ENCODE measurements at regions not wholly inside any gene's neighbourhood (a gene's known extent, or its start where the extent isn't known, plus 50 kb on each side); places are given as distances from the start of the nearest gene placed in this dataset.

DNA sequence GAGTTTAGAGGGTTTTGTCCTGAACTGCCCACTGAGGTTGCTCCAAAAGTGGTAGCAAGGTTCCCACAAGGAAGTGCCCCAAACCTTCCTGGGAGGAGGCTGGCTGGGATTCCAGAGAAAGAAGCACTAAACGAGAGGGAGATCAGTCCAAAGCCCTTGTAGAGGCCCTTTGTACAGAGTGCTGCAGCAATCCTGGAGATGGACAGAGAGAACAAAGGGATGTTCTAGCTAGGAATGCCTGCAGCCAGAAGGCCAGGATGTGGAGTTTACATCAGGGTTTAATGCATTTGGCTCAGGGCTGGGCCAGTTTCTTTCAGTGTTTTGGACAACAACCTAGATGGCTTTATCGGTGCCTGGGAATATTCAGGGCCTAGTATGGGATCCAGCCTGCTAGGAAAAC lies 2155.1 kb upstream of the AGA start:
- DNase-seq: no peak
- H3K27me3 ChIP-seq (ENCODE audit: low read length): no peaks in the 10 kb centered on the region
- H3K79me2 ChIP-seq (ENCODE audit: low read length): no peaks in the 10 kb centered on the region
- H3K9ac ChIP-seq (ENCODE audit: low read length): no peak overlapping the region
- H4K20me1 ChIP-seq (ENCODE audit: insufficient read depth, low read depth, low read length): no peaks in the 10 kb centered on the region
- H3K27ac ChIP-seq (ENCODE audit: low read length): no peak overlapping the region
- no peaks in the 10 kb centered on the region for H3K36me3 ChIP-seq (ENCODE audit: insufficient read depth, low read length)
- H3K4me2 ChIP-seq (ENCODE audit: low read depth, low read length, poor library complexity, severe bottlenecking): no peak overlapping the region
- no peak overlapping the region for H2AFZ ChIP-seq (ENCODE audit: low read length)
- no peaks in the 10 kb centered on the region for H3K9me3 ChIP-seq (ENCODE audit: low read length)
- no peak overlapping the region for H3K4me3 ChIP-seq (ENCODE audit: low read length)
- H3K9me2 ChIP-seq (replicated peaks; ENCODE audit: insufficient read depth, low read length): no peaks in the 10 kb centered on the region
- no peaks in the 10 kb centered on the region for H3K4me1 ChIP-seq (ENCODE audit: low read length)

DNA sequence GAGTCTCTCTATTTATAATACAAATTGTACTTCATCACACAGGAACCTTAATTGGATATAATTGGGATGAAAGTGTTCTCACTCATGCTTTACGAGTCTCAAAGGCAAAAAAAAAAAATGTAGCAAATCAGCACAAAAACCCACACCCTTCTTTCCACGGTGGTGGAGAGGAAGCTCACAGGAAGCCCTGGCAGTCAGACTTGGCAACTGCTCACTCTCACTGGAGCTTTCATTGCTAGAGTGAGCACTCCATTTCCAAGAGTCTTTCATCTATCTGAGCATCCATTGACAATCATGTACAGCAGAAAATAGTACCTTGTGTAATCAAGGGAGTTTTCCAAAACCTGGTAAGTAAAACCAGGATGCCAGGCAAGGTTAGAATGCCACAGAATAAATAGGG lies 2159.4 kb upstream of the AGA start:
- no peak for DNase-seq

DNA sequence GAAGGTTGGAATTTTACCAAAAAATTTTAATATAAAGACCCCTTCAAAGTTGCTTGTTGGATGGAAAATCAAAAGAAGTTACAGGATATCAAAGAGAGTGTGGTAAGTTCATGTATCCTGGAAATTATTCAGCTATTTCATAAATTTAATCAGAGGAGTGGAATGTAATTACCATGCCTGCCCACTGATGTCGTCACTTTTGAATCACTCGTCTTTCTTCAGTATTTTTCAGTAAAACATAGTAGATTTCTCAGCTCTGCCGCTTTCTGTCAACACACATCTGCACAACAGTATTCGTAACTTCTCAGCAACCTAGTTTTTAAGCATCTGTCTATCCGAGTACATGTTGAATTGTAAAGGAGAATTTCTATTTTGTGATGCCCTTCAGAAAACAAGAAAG lies 2163.0 kb upstream of the AGA start:
- no peaks in the 10 kb centered on the region for H3K27me3 ChIP-seq (ENCODE audit: low read length)
- no peak overlapping the region for H3K27ac ChIP-seq (ENCODE audit: low read length)
- no peak overlapping the region for H2AFZ ChIP-seq (ENCODE audit: low read length)
- no peaks in the 10 kb centered on the region for H4K20me1 ChIP-seq (ENCODE audit: insufficient read depth, low read depth, low read length)
- H3K9me2 ChIP-seq (replicated peaks; ENCODE audit: insufficient read depth, low read length): no peaks in the 10 kb centered on the region
- no peak overlapping the region for H3K4me3 ChIP-seq (ENCODE audit: low read length)
- no peak overlapping the region for H3K4me2 ChIP-seq (ENCODE audit: low read depth, low read length, poor library complexity, severe bottlenecking)
- H3K9ac ChIP-seq (ENCODE audit: low read length): no peak overlapping the region
- no peaks in the 10 kb centered on the region for H3K9me3 ChIP-seq (ENCODE audit: low read length)
- DNase-seq: no peak
- no peaks in the 10 kb centered on the region for H3K36me3 ChIP-seq (ENCODE audit: insufficient read depth, low read length)
- no peaks in the 10 kb centered on the region for H3K4me1 ChIP-seq (ENCODE audit: low read length)
- H3K79me2 ChIP-seq (ENCODE audit: low read length): no peaks in the 10 kb centered on the region

More for the DNA sequence above, 2159.4 kb upstream of the AGA start:
- Histone ChIP-seq H3K9me3 (ENCODE audit: low read length) (no peaks in the 10 kb centered on the region), H3K4me1 (ENCODE audit: low read length) (no peaks in the 10 kb centered on the region), H3K4me2 (ENCODE audit: low read depth, low read length, poor library complexity, severe bottlenecking) (no peak overlapping the region), H3K27ac (ENCODE audit: low read length) (no peak overlapping the region), H2AFZ (ENCODE audit: low read length) (no peak overlapping the region), H3K9ac (ENCODE audit: low read length) (no peak overlapping the region), H3K4me3 (ENCODE audit: low read length) (no peak overlapping the region), H3K79me2 (ENCODE audit: low read length) (no peaks in the 10 kb centered on the region), H3K9me2 (replicated peaks; ENCODE audit: insufficient read depth, low read length) (no peaks in the 10 kb centered on the region), H3K27me3 (ENCODE audit: low read length) (no peaks in the 10 kb centered on the region), H3K36me3 (ENCODE audit: insufficient read depth, low read length) (no peaks in the 10 kb centered on the region), H4K20me1 (ENCODE audit: insufficient read depth, low read depth, low read length) (no peaks in the 10 kb centered on the region)

- Histone ChIP-seq H3K36me3 (ENCODE audit: insufficient read depth, low read length) (no peaks in the 10 kb centered on the region), H3K79me2 (ENCODE audit: low read length) (no peaks in the 10 kb centered on the region)
- no peak for DNase-seq
Measured at GRCh38 chr4:179607003-179607402, 2164.8 kb upstream of the AGA start.

DNA sequence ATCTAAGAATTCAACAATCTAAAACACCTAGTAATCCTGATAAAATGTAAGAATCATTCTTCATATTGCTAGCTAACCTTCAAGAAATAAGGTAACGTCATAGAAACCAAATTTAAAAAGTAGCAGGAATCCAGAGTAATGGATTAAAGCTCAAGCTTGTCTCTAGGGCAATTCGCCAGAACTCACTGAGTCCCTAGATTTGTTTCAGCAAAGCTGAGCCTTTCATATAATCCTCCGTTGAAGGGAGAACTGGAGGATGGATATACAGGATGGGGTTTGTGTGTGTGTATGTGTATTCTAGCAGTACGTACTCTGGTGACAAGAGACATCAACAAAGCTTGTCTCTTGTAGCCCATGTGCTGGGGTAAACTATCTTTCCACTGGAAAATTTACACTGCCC lies 2173.5 kb upstream of the AGA start:
- no peak overlapping the region for H3K4me2 ChIP-seq (ENCODE audit: low read depth, low read length, poor library complexity, severe bottlenecking)
- no peaks in the 10 kb centered on the region for H4K20me1 ChIP-seq (ENCODE audit: insufficient read depth, low read depth, low read length)
- H2AFZ ChIP-seq (ENCODE audit: low read length): no peak overlapping the region
- H3K9me2 ChIP-seq (replicated peaks; ENCODE audit: insufficient read depth, low read length): no peaks in the 10 kb centered on the region
- H3K27me3 ChIP-seq (ENCODE audit: low read length): no peaks in the 10 kb centered on the region
- no peaks in the 10 kb centered on the region for H3K36me3 ChIP-seq (ENCODE audit: insufficient read depth, low read length)
- no peak overlapping the region for H3K4me3 ChIP-seq (ENCODE audit: low read length)
- DNase-seq: no peak
- no peak overlapping the region for H3K27ac ChIP-seq (ENCODE audit: low read length)
- no peaks in the 10 kb centered on the region for H3K79me2 ChIP-seq (ENCODE audit: low read length)
- H3K9me3 ChIP-seq (ENCODE audit: low read length): no peaks in the 10 kb centered on the region
- H3K9ac ChIP-seq (ENCODE audit: low read length): no peak overlapping the region
- no peaks in the 10 kb centered on the region for H3K4me1 ChIP-seq (ENCODE audit: low read length)

More at GRCh38 chr4:179607003-179607402, 2164.8 kb upstream of the AGA start:
- Histone ChIP-seq H3K4me3 (ENCODE audit: low read length) (no peak overlapping the region), H3K27me3 (ENCODE audit: low read length) (no peaks in the 10 kb centered on the region), H3K9ac (ENCODE audit: low read length) (no peak overlapping the region), H3K9me2 (replicated peaks; ENCODE audit: insufficient read depth, low read length) (no peaks in the 10 kb centered on the region), H3K27ac (ENCODE audit: low read length) (no peak overlapping the region), H4K20me1 (ENCODE audit: insufficient read depth, low read depth, low read length) (no peaks in the 10 kb centered on the region), H3K4me2 (ENCODE audit: low read depth, low read length, poor library complexity, severe bottlenecking) (no peak overlapping the region), H2AFZ (ENCODE audit: low read length) (no peak overlapping the region), H3K9me3 (ENCODE audit: low read length) (no peaks in the 10 kb centered on the region), H3K4me1 (ENCODE audit: low read length) (no peaks in the 10 kb centered on the region)

DNA sequence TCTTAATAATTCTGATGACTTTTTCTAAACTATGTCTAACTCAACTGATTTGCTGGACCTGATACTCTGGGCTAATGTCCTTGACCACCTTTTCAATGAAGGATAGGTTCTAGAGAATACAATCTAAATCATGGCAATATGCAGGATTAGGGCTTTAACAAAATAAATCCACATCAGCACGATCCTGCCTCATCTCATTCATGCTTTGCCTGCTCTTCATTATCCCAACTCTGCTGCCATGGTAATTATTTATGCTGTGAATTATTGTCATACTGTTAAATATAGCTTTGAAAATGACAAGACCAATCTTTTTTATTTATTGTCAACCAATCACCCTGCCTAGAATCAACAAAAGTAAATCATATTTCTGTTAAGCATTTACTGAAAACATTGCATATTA lies 2176.7 kb upstream of the AGA start:
- Histone ChIP-seq H3K9me2 (replicated peaks; ENCODE audit: insufficient read depth, low read length) (no peaks in the 10 kb centered on the region), H3K4me1 (ENCODE audit: low read length) (no peaks in the 10 kb centered on the region), H3K4me2 (ENCODE audit: low read depth, low read length, poor library complexity, severe bottlenecking) (no peak overlapping the region), H3K9ac (ENCODE audit: low read length) (no peak overlapping the region), H3K27me3 (ENCODE audit: low read length) (no peaks in the 10 kb centered on the region), H4K20me1 (ENCODE audit: insufficient read depth, low read depth, low read length) (no peaks in the 10 kb centered on the region), H3K9me3 (ENCODE audit: low read length) (no peaks in the 10 kb centered on the region), H3K36me3 (ENCODE audit: insufficient read depth, low read length) (no peaks in the 10 kb centered on the region), H2AFZ (ENCODE audit: low read length) (no peak overlapping the region), H3K4me3 (ENCODE audit: low read length) (no peak overlapping the region), H3K79me2 (ENCODE audit: low read length) (no peaks in the 10 kb centered on the region), H3K27ac (ENCODE audit: low read length) (no peak overlapping the region)
- no peak for DNase-seq

GRCh38 chr4:179624768-179625181 lies 2182.5 kb upstream of the AGA start:
- Histone ChIP-seq H3K4me1 (ENCODE audit: low read length) (no peaks in the 10 kb centered on the region), H3K9me3 (ENCODE audit: low read length) (no peaks in the 10 kb centered on the region), H4K20me1 (ENCODE audit: insufficient read depth, low read depth, low read length) (no peaks in the 10 kb centered on the region), H2AFZ (ENCODE audit: low read length) (no peak overlapping the region), H3K4me3 (ENCODE audit: low read length) (no peak overlapping the region), H3K79me2 (ENCODE audit: low read length) (no peaks in the 10 kb centered on the region), H3K27ac (ENCODE audit: low read length) (no peak overlapping the region), H3K9me2 (replicated peaks; ENCODE audit: insufficient read depth, low read length) (no peaks in the 10 kb centered on the region), H3K27me3 (ENCODE audit: low read length) (no peaks in the 10 kb centered on the region), H3K9ac (ENCODE audit: low read length) (no peak overlapping the region), H3K36me3 (ENCODE audit: insufficient read depth, low read length) (no peaks in the 10 kb centered on the region), H3K4me2 (ENCODE audit: low read depth, low read length, poor library complexity, severe bottlenecking) (no peak overlapping the region)
- no peak for DNase-seq

DNA sequence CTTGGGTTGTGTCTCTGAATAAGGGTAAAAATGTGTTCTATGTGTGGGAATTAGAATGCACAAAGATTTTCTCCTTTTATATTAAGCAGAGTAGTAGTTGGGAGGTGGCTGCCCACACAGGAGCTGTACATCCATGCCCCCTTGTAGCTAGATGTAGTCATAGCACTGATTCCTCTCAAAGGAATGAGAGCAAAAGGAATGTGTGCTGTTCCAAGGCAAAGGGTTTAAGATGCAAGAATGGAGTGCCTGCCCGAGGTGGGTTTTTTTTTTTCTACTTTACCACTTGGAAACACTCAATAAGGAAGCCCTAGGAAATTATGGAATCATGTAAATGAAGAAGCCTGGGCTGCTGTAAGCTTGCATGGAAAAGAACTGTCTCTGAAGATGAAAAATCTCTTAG lies 2183.2 kb upstream of the AGA start:
- Histone ChIP-seq H2AFZ (ENCODE audit: low read length) (no peak overlapping the region), H3K27ac (ENCODE audit: low read length) (no peak overlapping the region), H3K4me1 (ENCODE audit: low read length) (no peaks in the 10 kb centered on the region), H3K27me3 (ENCODE audit: low read length) (no peaks in the 10 kb centered on the region), H3K4me3 (ENCODE audit: low read length) (no peak overlapping the region), H3K4me2 (ENCODE audit: low read depth, low read length, poor library complexity, severe bottlenecking) (no peak overlapping the region), H3K9ac (ENCODE audit: low read length) (no peak overlapping the region), H4K20me1 (ENCODE audit: insufficient read depth, low read depth, low read length) (no peaks in the 10 kb centered on the region), H3K9me2 (replicated peaks; ENCODE audit: insufficient read depth, low read length) (no peaks in the 10 kb centered on the region), H3K9me3 (ENCODE audit: low read length) (no peaks in the 10 kb centered on the region), H3K36me3 (ENCODE audit: insufficient read depth, low read length) (no peaks in the 10 kb centered on the region), H3K79me2 (ENCODE audit: low read length) (no peaks in the 10 kb centered on the region)
- no peak for DNase-seq

DNA sequence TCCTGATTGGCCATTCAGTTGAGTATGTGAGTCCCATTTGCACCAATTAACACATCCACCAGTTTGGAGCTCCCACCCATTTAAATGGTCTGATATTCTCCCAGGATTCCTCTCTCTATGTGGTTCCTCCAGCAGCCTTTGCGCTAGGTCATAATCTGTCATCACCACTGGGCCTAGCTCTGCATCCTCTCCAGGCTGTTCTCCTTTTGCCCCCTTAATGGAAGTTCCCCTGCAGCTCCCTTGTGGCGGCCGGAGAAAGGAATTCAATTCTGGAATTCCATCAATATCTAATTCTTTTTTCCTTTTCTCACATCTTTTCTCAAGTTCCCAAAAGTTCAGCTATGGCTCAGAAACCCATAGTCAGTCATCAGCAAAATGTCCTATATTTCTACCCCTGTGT lies 2184.4 kb upstream of the AGA start:
- Histone ChIP-seq H3K27ac (ENCODE audit: low read length) (no peak overlapping the region), H4K20me1 (ENCODE audit: insufficient read depth, low read depth, low read length) (no peaks in the 10 kb centered on the region), H2AFZ (ENCODE audit: low read length) (no peak overlapping the region), H3K9ac (ENCODE audit: low read length) (no peak overlapping the region), H3K9me2 (replicated peaks; ENCODE audit: insufficient read depth, low read length) (no peaks in the 10 kb centered on the region), H3K9me3 (ENCODE audit: low read length) (no peaks in the 10 kb centered on the region), H3K4me3 (ENCODE audit: low read length) (no peak overlapping the region), H3K79me2 (ENCODE audit: low read length) (no peaks in the 10 kb centered on the region), H3K27me3 (ENCODE audit: low read length) (no peaks in the 10 kb centered on the region), H3K36me3 (ENCODE audit: insufficient read depth, low read length) (no peaks in the 10 kb centered on the region), H3K4me2 (ENCODE audit: low read depth, low read length, poor library complexity, severe bottlenecking) (no peak overlapping the region), H3K4me1 (ENCODE audit: low read length) (no peaks in the 10 kb centered on the region)
- no peak for DNase-seq
